Body of pancreas (tissue), 4 donors: ENCODE measurements at regions not wholly inside any gene's neighbourhood (a gene's known extent, or its start where the extent isn't known, plus 50 kb on each side); places are given as distances from the start of the nearest gene placed in this dataset.

ENCODE experiments used
- ATAC-seq: fragments of 150-250 bp; one replicate; pipeline ENCODE4 v1.9.1; 2016
- DNase-seq, 4 donors: peaks; one replicate each; pipeline ENCODE4 v3.0.0-alpha.2; 2019
- H3K27ac ChIP-seq, 4 donors: fragments of 200-600 bp; sonication (generic); 1 replicate in 3 of 4; 2 replicates in 1 of 4; pipeline versions ENCODE4 v1.5.1 to v1.6.1; 2016 to 2019; ENCODE audit warnings: mild to moderate bottlenecking in 1 of 4, mixed read lengths in 1 of 4, moderate library complexity in 1 of 4
- H3K27me3 ChIP-seq, 2 donors: fragments of 200-600 bp; sonication (generic); one replicate each; pipeline ENCODE4 v1.6.0; 2016; ENCODE audit warnings: mild to moderate bottlenecking in 1 of 2
- H3K36me3 ChIP-seq, 2 donors: fragments of 200-600 bp; sonication (generic); replicated peaks in 1 of 2; 2 replicates each; pipeline ENCODE4 v1.5.1; 2016; ENCODE audit warnings: low read depth in 2 of 2; ENCODE audit not compliant: insufficient read depth in 1 of 2
- H3K4me1 ChIP-seq: fragments of 200-600 bp; sonication (generic); one replicate; pipeline ENCODE4 v1.6.0; 2016
- H3K4me3 ChIP-seq, 2 donors: fragments of 200-600 bp; sonication (generic); 1 replicate in 1 of 2; 2 replicates in 1 of 2; pipeline ENCODE4 v1.5.1; 2016 to 2019
- H3K9me3 ChIP-seq, 3 donors: fragments of 200-600 bp; sonication (generic); 1 replicate in 2 of 3; 2 replicates in 1 of 3; pipeline ENCODE4 v1.5.1; 2016
- CTCF ChIP-seq, 7 experiments: fragments of 450-650 bp in 4 of 7; fragments of 200-600 bp in 3 of 7; sonication (generic) in 3 of 7; IDR thresholded peaks; one replicate each; pipeline ENCODE4 v1.5.1; 2016 to 2019; ENCODE audit warnings: antibody characterized with exemption in 7 of 7
- POLR2A ChIP-seq, 3 donors: fragments of 450-650 bp; IDR thresholded peaks; one replicate each; pipeline ENCODE4 v1.6.1; 2016; ENCODE audit warnings: antibody characterized with exemption in 3 of 3, mild to moderate bottlenecking in 2 of 3
- WGBS, 2 donors: methylation state at CpG; one replicate each; pipeline ENCODE4 v1.1.5; 2017; 5-methylcytosine and 5-hydroxymethylcytosine counted together
- intact Hi-C: fragments of 100-400 bp; cut with DNase I; formaldehyde crosslinking; loops from one replicate; pipeline ENCODE4 v1.15.1; 2023

GRCh38 chr6:43976706-43977403 lies 150.4 kb downstream of the MRPL14 start:
- H3K27me3 ChIP-seq: no peaks in the 10 kb centered on the region
- 68 to 77% methylated on average over 5 of the region's 5 CpGs for WGBS, 2 donors
- H3K9me3 ChIP-seq: no peaks in the 10 kb centered on the region
- no peak overlapping the region for H3K27ac ChIP-seq
- TF ChIP-seq CTCF (IDR thresholded peaks at IDR 0.05): no peak
- no peak for TF ChIP-seq POLR2A (IDR thresholded peaks at IDR 0.05)
- no peak overlapping the region for H3K4me3 ChIP-seq
- no peak for ATAC-seq
- no peaks in the 10 kb centered on the region for H3K36me3 ChIP-seq
- intact Hi-C loops: no loop called here
- peaks cover 34% of the 10 kb centered on the region for H3K4me1 ChIP-seq
- no peak for DNase-seq

GRCh38 chr6:43974643-43975230 lies 152.5 kb downstream of the MRPL14 start:
- peaks cover 53% of the 10 kb centered on the region for H3K4me1 ChIP-seq
- no peak overlapping the region for H3K4me3 ChIP-seq
- WGBS, 2 donors: 24 to 43% methylated on average over 3 of the region's 3 CpGs
- intact Hi-C loops: no loop called here
- no peak for TF ChIP-seq POLR2A (IDR thresholded peaks at IDR 0.05)
- no peak for TF ChIP-seq CTCF (IDR thresholded peaks at IDR 0.05)
- H3K27ac ChIP-seq: peak overlapping the region; percentile 2 to 90 (median 48)
- H3K27me3 ChIP-seq: no peaks in the 10 kb centered on the region
- DNase-seq (no peak), ATAC-seq (no peak)
- no peaks in the 10 kb centered on the region for H3K9me3 ChIP-seq
- no peaks in the 10 kb centered on the region for H3K36me3 ChIP-seq

GRCh38 chr6:43973357-43973756 lies 153.9 kb downstream of the MRPL14 start:
- peak; percentile 88 for ATAC-seq
- no peaks in the 10 kb centered on the region for H3K9me3 ChIP-seq
- no peaks in the 10 kb centered on the region for H3K27me3 ChIP-seq
- no peak overlapping the region for H3K4me3 ChIP-seq
- WGBS, 2 donors: 16 to 21% methylated on average over 3 to 4 of the region's 4 CpGs
- TF ChIP-seq POLR2A (IDR thresholded peaks at IDR 0.05): peak in 2 of 3 donors; percentile 46 to 55
- no peak for TF ChIP-seq CTCF (IDR thresholded peaks at IDR 0.05)
- no peaks in the 10 kb centered on the region for H3K36me3 ChIP-seq
- intact Hi-C loops: no loop called here
- H3K4me1 ChIP-seq: peaks cover 53% of the 10 kb centered on the region
- DNase-seq: peak; percentile 79 to 92 (median 88)
- H3K27ac ChIP-seq: peak overlapping the region; percentile 86 to 94 (median 89)

GRCh38 chr6:43972913-43973300 lies 154.3 kb downstream of the MRPL14 start:
- H3K9me3 ChIP-seq: no peaks in the 10 kb centered on the region
- H3K27me3 ChIP-seq: no peaks in the 10 kb centered on the region
- 2 to 17% methylated on average over 3 of the region's 3 CpGs for WGBS, 2 donors
- DNase-seq (peak; percentile 84 to 91 (median 87)), ATAC-seq (peak; percentile 75)
- intact Hi-C loops: no loop called here
- no peaks in the 10 kb centered on the region for H3K36me3 ChIP-seq
- peak overlapping the region; percentile 86 to 94 (median 89) for H3K27ac ChIP-seq
- TF ChIP-seq CTCF (IDR thresholded peaks at IDR 0.05) (no peak), POLR2A (IDR thresholded peaks at IDR 0.05) (no peak)
- H3K4me1 ChIP-seq: peaks cover 53% of the 10 kb centered on the region
- H3K4me3 ChIP-seq: no peak overlapping the region
